ENCODE measurements at regions not wholly inside any gene's neighbourhood (a gene's known extent, or its start where the extent isn't known, plus 50 kb on each side); places are given as distances from the start of the nearest gene placed in this dataset.

DNA sequence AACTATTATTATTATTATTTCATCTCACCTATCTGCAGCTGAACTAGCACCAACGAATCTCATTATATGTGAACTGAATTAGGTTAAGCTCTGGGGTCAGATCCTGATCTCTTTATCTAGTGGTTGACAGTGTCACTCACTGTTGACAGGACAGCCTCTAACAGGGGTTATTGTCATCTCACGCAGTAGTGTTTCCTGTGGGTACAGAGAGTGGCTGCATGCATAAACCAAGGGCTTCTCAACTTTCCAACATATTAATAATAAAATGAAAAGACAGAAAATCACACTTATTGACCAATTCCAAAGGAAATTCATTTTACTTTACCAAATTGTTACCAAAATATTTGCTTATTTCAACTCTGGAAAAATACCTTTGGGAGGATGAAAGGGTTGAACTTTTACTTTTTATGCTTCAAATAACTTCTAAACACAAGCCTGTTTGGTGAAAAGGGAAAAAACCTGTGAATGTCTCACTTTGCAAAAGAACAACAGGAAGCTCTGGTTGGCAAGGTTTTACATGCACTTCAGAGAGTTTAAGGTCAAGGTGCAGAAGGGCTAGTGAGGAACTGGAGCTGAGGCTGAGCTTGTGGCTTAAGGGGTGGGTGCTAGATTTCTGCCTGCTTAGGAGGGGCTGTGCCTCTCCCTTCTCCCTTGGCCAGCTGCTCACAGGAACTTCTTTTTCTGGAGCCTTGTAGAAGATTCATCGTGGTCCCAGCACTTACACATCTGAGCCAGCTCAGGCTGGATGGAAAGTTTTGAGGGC is 72.6 kb downstream of the CTAGE1 start:
- TF ChIP-seq, protein P1, sequence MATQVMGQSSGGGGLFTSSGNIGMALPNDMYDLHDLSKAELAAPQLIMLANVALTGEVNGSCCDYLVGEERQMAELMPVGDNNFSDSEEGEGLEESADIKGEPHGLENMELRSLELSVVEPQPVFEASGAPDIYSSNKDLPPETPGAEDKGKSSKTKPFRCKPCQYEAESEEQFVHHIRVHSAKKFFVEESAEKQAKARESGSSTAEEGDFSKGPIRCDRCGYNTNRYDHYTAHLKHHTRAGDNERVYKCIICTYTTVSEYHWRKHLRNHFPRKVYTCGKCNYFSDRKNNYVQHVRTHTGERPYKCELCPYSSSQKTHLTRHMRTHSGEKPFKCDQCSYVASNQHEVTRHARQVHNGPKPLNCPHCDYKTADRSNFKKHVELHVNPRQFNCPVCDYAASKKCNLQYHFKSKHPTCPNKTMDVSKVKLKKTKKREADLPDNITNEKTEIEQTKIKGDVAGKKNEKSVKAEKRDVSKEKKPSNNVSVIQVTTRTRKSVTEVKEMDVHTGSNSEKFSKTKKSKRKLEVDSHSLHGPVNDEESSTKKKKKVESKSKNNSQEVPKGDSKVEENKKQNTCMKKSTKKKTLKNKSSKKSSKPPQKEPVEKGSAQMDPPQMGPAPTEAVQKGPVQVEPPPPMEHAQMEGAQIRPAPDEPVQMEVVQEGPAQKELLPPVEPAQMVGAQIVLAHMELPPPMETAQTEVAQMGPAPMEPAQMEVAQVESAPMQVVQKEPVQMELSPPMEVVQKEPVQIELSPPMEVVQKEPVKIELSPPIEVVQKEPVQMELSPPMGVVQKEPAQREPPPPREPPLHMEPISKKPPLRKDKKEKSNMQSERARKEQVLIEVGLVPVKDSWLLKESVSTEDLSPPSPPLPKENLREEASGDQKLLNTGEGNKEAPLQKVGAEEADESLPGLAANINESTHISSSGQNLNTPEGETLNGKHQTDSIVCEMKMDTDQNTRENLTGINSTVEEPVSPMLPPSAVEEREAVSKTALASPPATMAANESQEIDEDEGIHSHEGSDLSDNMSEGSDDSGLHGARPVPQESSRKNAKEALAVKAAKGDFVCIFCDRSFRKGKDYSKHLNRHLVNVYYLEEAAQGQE (IDR thresholded peaks at IDR 0.05; ENCODE audit: insufficient read depth in 1 of 2, low read depth in 2 of 2, low read length in 2 of 2): no peak
- TF ChIP-seq FOXP2 (optimal IDR thresholded peaks at IDR 0.05; ENCODE audit: borderline replicate concordance, extremely low read depth, extremely low read length, insufficient read depth): no peak
- no peak for TF ChIP-seq SIN3A (IDR thresholded peaks at IDR 0.05; ENCODE audit: borderline replicate concordance, insufficient read depth, low read length)

DNA sequence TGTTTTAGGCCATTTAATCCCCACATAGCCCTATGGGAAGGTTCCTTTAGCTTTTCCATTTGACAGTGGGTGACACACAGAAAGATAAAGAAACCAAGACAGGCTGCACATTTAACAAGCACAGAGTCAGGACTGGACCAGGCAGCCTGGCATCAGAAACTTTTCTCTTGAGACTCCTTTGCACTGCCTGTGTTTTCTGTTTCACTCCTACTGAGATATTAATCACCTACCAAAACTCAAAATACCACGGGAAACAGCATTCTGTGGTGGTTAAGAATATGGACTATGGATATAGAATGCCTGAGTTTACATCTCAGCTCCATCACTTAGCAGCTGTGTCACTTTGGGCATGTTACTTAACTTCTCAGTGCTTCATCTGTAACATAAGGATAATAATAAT is 73.3 kb downstream of the CTAGE1 start:
- TF ChIP-seq SIN3A (IDR thresholded peaks at IDR 0.05; ENCODE audit: borderline replicate concordance, insufficient read depth, low read length) (no peak), TAF1 (IDR thresholded peaks at IDR 0.05; ENCODE audit: borderline replicate concordance, insufficient read depth, low read length) (no peak), FOXP2 (optimal IDR thresholded peaks at IDR 0.05; ENCODE audit: borderline replicate concordance, extremely low read depth, extremely low read length, insufficient read depth) (no peak), POLR2AphosphoS5 (IDR thresholded peaks at IDR 0.05; ENCODE audit: low read depth, low read length) (no peak)
- TF ChIP-seq, protein P1 (IDR thresholded peaks at IDR 0.05; ENCODE audit: insufficient read depth in 1 of 2, low read depth in 2 of 2, low read length in 2 of 2): no peak

DNA sequence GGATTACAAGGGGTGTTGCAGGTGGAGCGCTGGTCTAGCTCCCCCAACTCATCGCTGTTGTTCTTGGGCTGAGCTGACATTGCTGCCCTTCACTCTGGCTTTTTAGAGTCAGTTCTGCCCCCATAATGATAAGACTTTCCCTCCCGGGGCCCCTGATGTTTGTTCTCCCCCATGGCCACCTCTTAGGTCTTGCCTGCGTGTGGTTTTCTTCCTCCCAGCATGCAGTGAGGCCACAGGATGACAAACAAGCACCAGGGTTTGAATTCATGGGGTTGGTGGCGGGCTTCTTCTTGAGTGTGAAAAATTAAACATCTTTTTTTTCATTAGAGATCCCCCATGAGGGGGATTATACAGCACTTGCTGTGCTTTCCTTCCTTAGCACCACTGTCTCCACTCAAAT is 74.1 kb downstream of the CTAGE1 start:
- TF ChIP-seq, protein P1 (IDR thresholded peaks at IDR 0.05; ENCODE audit: insufficient read depth in 1 of 2, low read depth in 2 of 2, low read length in 2 of 2): no peak
- TF ChIP-seq SIN3A (IDR thresholded peaks at IDR 0.05; ENCODE audit: borderline replicate concordance, insufficient read depth, low read length) (no peak), FOXP2 (optimal IDR thresholded peaks at IDR 0.05; ENCODE audit: borderline replicate concordance, extremely low read depth, extremely low read length, insufficient read depth) (no peak), POLR2AphosphoS5 (IDR thresholded peaks at IDR 0.05; ENCODE audit: low read depth, low read length) (no peak), TAF1 (IDR thresholded peaks at IDR 0.05; ENCODE audit: borderline replicate concordance, insufficient read depth, low read length) (no peak)

DNA sequence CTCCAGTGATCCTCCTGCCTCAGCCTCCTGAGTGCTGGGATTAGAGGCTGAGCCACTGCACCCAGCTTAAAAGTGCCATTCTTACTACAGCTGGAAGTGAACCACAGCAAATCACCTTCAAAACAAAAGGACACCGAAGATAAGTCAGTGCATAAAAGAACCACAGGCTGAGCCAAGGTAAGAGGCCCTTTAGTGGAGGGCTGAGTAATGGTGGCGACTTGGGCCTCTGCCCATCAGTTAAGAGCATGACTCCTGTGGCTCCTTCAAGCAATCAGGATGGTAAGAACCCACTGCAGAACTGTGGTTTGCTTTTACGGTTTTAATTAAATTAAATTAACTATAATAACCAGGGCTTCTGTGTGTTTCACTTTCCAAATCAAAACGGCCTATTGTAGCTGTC is 75.1 kb downstream of the CTAGE1 start:
- TF ChIP-seq POLR2AphosphoS5 (IDR thresholded peaks at IDR 0.05; ENCODE audit: low read depth, low read length) (no peak), FOXP2 (optimal IDR thresholded peaks at IDR 0.05; ENCODE audit: borderline replicate concordance, extremely low read depth, extremely low read length, insufficient read depth) (no peak), SIN3A (IDR thresholded peaks at IDR 0.05; ENCODE audit: borderline replicate concordance, insufficient read depth, low read length) (no peak), TAF1 (IDR thresholded peaks at IDR 0.05; ENCODE audit: borderline replicate concordance, insufficient read depth, low read length) (no peak)
- TF ChIP-seq, protein P1 (IDR thresholded peaks at IDR 0.05; ENCODE audit: insufficient read depth in 1 of 2, low read depth in 2 of 2, low read length in 2 of 2): no peak
